ENCODE measurements at regions not wholly inside any gene's neighbourhood (a gene's known extent, or its start where the extent isn't known, plus 50 kb on each side); places are given as distances from the start of the nearest gene placed in this dataset.

- no TSS peak for BruUV-seq (replicated peaks)
- dilution Hi-C loops (cut with MboI; ENCODE audit: extremely low pct_ligation_motif_present, low sequenced_read_pairs), result no loop called here
- no peak for TF ChIP-seq POLR2AphosphoS5 (IDR thresholded peaks at IDR 0.05; ENCODE audit: insufficient read depth, low read depth, low read length)
- TF ChIP-seq POLR2A (IDR thresholded peaks at IDR 0.05; ENCODE audit: low read depth, low read length), result no peak
- no peak for TF ChIP-seq EZH2 (IDR thresholded peaks at IDR 0.05; ENCODE audit: borderline replicate concordance, low read depth, low read length, severe bottlenecking)
Observed at GRCh38 chr3:34070831-34071585, 272.6 kb downstream of the PDCD6IP start.

GRCh38 chr3:34072297-34072696, 273.9 kb downstream of the PDCD6IP start:
- CTCF ChIA-PET, result interaction anchor here (0.5 kb wide), 1 partner anchor 87 kb away, joined by 3 read pairs; no protein-coding TSS in a partner anchor
- no TSS peak for BruUV-seq (replicated peaks)
- Histone ChIP-seq H3K9me3 (replicated peaks; ENCODE audit: control insufficient read depth, insufficient read depth, low read length) (no peaks in the 10 kb centered on the region), H2AFZ (ENCODE audit: low read depth, low read length) (no peak overlapping the region), H4K20me1 (replicated peaks; ENCODE audit: control insufficient read depth, extremely low read depth, insufficient read depth, low read length) (no peaks in the 10 kb centered on the region), H3K9me1 (replicated peaks; ENCODE audit: control insufficient read depth, extremely low read depth, insufficient read depth, low read length) (no peaks in the 10 kb centered on the region), H3K9ac (replicated peaks; ENCODE audit: extremely low read depth, insufficient read depth, low read length) (no peak overlapping the region), H3K36me3 (ENCODE audit: control insufficient read depth in 2 of 2, extremely low read depth in 1 of 2, insufficient read depth in 2 of 2, low read length in 2 of 2) (no peaks in the 10 kb centered on the region), H3K4me2 (ENCODE audit: insufficient read depth, low read length) (no peak overlapping the region), H3K4me1 (ENCODE audit: control insufficient read depth, extremely low read depth, insufficient read depth, low read length) (no peaks in the 10 kb centered on the region), H3K27me3 (ENCODE audit: control insufficient read depth in 2 of 2, insufficient read depth in 2 of 2, low read length in 2 of 2) (no peaks in the 10 kb centered on the region), H3K4me3 (replicated peaks in 1 of 3; ENCODE audit: insufficient read depth in 1 of 3, low read depth in 1 of 3, low read length in 3 of 3) (no peak overlapping the region), H3K79me2 (ENCODE audit: control insufficient read depth, insufficient read depth, low read length) (no peaks in the 10 kb centered on the region), H3K27ac (ENCODE audit: insufficient read depth, low read depth, low read length) (no peak overlapping the region)
- no peak for FAIRE-seq
- DNase-seq (ENCODE audit: low read depth, low spot score), result no peak
- dilution Hi-C loops (cut with MboI; ENCODE audit: extremely low pct_ligation_motif_present, low sequenced_read_pairs), result no loop called here
- POLR2A ChIA-PET, result no interaction called here
- TF ChIP-seq EZH2 (IDR thresholded peaks at IDR 0.05; ENCODE audit: borderline replicate concordance, low read depth, low read length, severe bottlenecking) (no peak), POLR2AphosphoS5 (IDR thresholded peaks at IDR 0.05; ENCODE audit: insufficient read depth, low read depth, low read length) (no peak)
- intact Hi-C loops (cut with micrococcal nuclease), result no loop called here

More at GRCh38 chr3:34070831-34071585, 272.6 kb downstream of the PDCD6IP start:
- Histone ChIP-seq H3K79me2 (ENCODE audit: control insufficient read depth, insufficient read depth, low read length) (no peaks in the 10 kb centered on the region), H3K4me2 (ENCODE audit: insufficient read depth, low read length) (no peak overlapping the region), H3K4me1 (ENCODE audit: control insufficient read depth, extremely low read depth, insufficient read depth, low read length) (no peaks in the 10 kb centered on the region), H3K9me1 (replicated peaks; ENCODE audit: control insufficient read depth, extremely low read depth, insufficient read depth, low read length) (no peaks in the 10 kb centered on the region), H3K27ac (ENCODE audit: insufficient read depth, low read depth, low read length) (no peak overlapping the region), H3K9me3 (replicated peaks; ENCODE audit: control insufficient read depth, insufficient read depth, low read length) (no peaks in the 10 kb centered on the region), H4K20me1 (replicated peaks; ENCODE audit: control insufficient read depth, extremely low read depth, insufficient read depth, low read length) (no peaks in the 10 kb centered on the region), H3K4me3 (replicated peaks in 1 of 3; ENCODE audit: insufficient read depth in 1 of 3, low read depth in 1 of 3, low read length in 3 of 3) (no peak overlapping the region), H3K27me3 (ENCODE audit: control insufficient read depth in 2 of 2, insufficient read depth in 2 of 2, low read length in 2 of 2) (no peaks in the 10 kb centered on the region), H3K36me3 (ENCODE audit: control insufficient read depth in 2 of 2, extremely low read depth in 1 of 2, insufficient read depth in 2 of 2, low read length in 2 of 2) (no peaks in the 10 kb centered on the region), H3K9ac (replicated peaks; ENCODE audit: extremely low read depth, insufficient read depth, low read length) (no peak overlapping the region), H2AFZ (ENCODE audit: low read depth, low read length) (no peak overlapping the region)
- no peak for DNase-seq (ENCODE audit: low read depth, low spot score)
- ChIA-PET POLR2A (no interaction called here), CTCF (interaction anchor here (1.0 kb wide), 1 partner anchor 11 kb away, joined by 3 read pairs; no protein-coding TSS in a partner anchor)
- FAIRE-seq, result no peak
- intact Hi-C loops (cut with micrococcal nuclease), result no loop called here

All from endothelial cell of umbilical vein (primary cell).